Heart left ventricle (tissue), 16 donors: ENCODE measurements at regions not wholly inside any gene's neighbourhood (a gene's known extent, or its start where the extent isn't known, plus 50 kb on each side); places are given as distances from the start of the nearest gene placed in this dataset.

Experiments used
- ATAC-seq, 4 donors: fragments of 200-7000 bp; cut with Tn5 transposase; one replicate each; pipeline ENCODE4 v1.9.1; 2020 to 2022; ENCODE audit warnings: moderate library complexity in 4 of 4, mild to moderate bottlenecking in 3 of 4, moderate number of reproducible peaks in 1 of 4
- DNase-seq, 5 donors: peaks; one replicate each; pipeline ENCODE4 v3.0.0-alpha.2; 2020
- H3K27ac ChIP-seq, 12 donors: fragments of 200-600 bp; sonication (generic) in 4 of 12; one replicate each; pipeline versions ENCODE4 v1.5.0 to v1.8.0; 2016 to 2022; ENCODE audit warnings: mild to moderate bottlenecking in 2 of 12
- H3K27me3 ChIP-seq, 9 donors: fragments of 200-600 bp; sonication (generic) in 2 of 9; one replicate each; pipeline versions ENCODE4 v1.5.1 to v1.8.0; 2016 to 2022; ENCODE audit warnings: mild to moderate bottlenecking in 3 of 9
- H3K36me3 ChIP-seq, 9 donors: fragments of 200-600 bp; sonication (generic) in 2 of 9; one replicate each; pipeline versions ENCODE4 v1.5.0 to v1.8.0; 2018 to 2022; ENCODE audit warnings: mild to moderate bottlenecking in 2 of 9
- H3K4me1 ChIP-seq, 12 donors: fragments of 200-600 bp; sonication (generic) in 4 of 12; one replicate each; pipeline versions ENCODE4 v1.5.0 to v1.8.0; 2016 to 2022; ENCODE audit warnings: mild to moderate bottlenecking in 3 of 12
- H3K4me3 ChIP-seq, 12 donors: fragments of 200-600 bp; sonication (generic) in 4 of 12; one replicate each; pipeline versions ENCODE4 v1.5.0 to v1.8.0; 2017 to 2022; ENCODE audit warnings: mild to moderate bottlenecking in 9 of 12, moderate library complexity in 4 of 12
- H3K9me3 ChIP-seq, 12 donors: fragments of 200-600 bp; sonication (generic) in 4 of 12; one replicate each; pipeline versions ENCODE4 v1.5.0 to v1.8.0; 2016 to 2022; ENCODE audit warnings: mild to moderate bottlenecking in 1 of 12
- POLR2A ChIP-seq, 2 donors: fragments of 450-650 bp; IDR thresholded peaks; one replicate each; pipeline ENCODE4 v1.6.1; 2017; ENCODE audit warnings: antibody characterized with exemption in 2 of 2, mild to moderate bottlenecking in 2 of 2, moderate library complexity in 2 of 2
- WGBS, 4 donors: extraction: QIAGEN DNeasy Blood & Tissue Kit in 2 of 4; methylation state at CpG; one replicate each; pipeline versions ENCODE4 v1.1.5 to v1.1.7; 2013 to 2018; 5-methylcytosine and 5-hydroxymethylcytosine counted together
- intact Hi-C, 10 donors: fragments of 100-400 bp; cut with DNase I; formaldehyde crosslinking; loops; one replicate each; pipeline versions ENCODE4 v1.11.1 to v1.14.2; 2022
- TF ChIP-seq, protein P1 (sequence below), 12 donors: fragments of 200-600 bp; sonication (generic) in 4 of 12; IDR thresholded peaks; one replicate each; pipeline versions ENCODE4 v1.5.0 to v1.8.0; 2018 to 2022; ENCODE audit warnings: antibody characterized with exemption in 12 of 12, mild to moderate bottlenecking in 5 of 12
- donor health status: ischemic (EF 13 %, LVEDD 7.1; RV severe dilation, severe dysfunction).
- donor health status: healthy with polysubstance abuse.
- donor health status: DM: no; HTN: yes; CAD: no.
- donor health status: DM: no; HTN: no; CAD: no.
- donor health status: ischemic (EF 25% LVEDD 6.9; RV normal size, moderate dysfunction).
- donor health status: ischemic (EF 25% LVEDD 5.7; RV mildly dilated, moderate dysfunction).
- donor health status: healthy.
- donor health status: DM: yes; HTN: yes; CAD: no.
- donor health status: ischemic (EF 35%, LVEDD 5.7; RV mildly dilated, moderate dysfunction).
- donor health status: nonischemic (EF 11% LVEDD 7.7; RV severe dilation, severe dysfunction).
- donor health status: DM: yes; HTN: yes; CAD: no.
- donor health status: PGD.
- donor health status: ischemic (EF 29% LVEDD 5.4; RV normal size, mild dysfunction).
- donor health status: nonischemic (EF 23%, LVEDD 6.1; RV moderate dilation, normal function).

DNA sequence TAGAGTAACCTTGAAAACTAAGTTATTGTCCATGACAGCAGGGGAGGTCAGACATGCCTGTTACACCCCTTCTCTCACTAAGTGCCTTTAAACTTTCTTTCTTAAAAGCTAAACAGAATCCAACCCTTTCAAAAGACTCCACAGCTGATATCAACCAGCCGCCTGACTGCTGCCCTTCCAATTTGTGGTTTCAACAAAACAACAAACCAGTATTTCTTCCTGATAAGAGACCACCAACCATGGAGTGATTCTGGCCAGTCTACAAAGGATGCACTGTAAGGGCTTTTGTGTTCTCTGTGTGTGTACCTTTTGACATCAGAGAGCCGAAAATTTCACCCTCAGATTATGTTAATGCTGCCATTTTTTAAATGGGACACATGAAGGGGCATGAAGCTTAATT is 1204.2 kb downstream of the ROBO2 start:
- Histone ChIP-seq H3K27ac (no peak overlapping the region), H3K4me3 (no peak overlapping the region), H3K4me1 (no peaks in the 10 kb centered on the region), H3K36me3 (no peaks in the 10 kb centered on the region), H3K27me3 (no peaks in the 10 kb centered on the region), H3K9me3 (peaks cover 0 to 43% (median 7%) of the 10 kb centered on the region in 12 donors)
- no peak for ATAC-seq
- 65 to 73% (median 72%) methylated on average over 2 of the region's 2 CpGs for WGBS, 4 donors
- intact Hi-C loops = no loop called here
- TF ChIP-seq POLR2A (IDR thresholded peaks at IDR 0.05) = no peak
- TF ChIP-seq, protein P1, sequence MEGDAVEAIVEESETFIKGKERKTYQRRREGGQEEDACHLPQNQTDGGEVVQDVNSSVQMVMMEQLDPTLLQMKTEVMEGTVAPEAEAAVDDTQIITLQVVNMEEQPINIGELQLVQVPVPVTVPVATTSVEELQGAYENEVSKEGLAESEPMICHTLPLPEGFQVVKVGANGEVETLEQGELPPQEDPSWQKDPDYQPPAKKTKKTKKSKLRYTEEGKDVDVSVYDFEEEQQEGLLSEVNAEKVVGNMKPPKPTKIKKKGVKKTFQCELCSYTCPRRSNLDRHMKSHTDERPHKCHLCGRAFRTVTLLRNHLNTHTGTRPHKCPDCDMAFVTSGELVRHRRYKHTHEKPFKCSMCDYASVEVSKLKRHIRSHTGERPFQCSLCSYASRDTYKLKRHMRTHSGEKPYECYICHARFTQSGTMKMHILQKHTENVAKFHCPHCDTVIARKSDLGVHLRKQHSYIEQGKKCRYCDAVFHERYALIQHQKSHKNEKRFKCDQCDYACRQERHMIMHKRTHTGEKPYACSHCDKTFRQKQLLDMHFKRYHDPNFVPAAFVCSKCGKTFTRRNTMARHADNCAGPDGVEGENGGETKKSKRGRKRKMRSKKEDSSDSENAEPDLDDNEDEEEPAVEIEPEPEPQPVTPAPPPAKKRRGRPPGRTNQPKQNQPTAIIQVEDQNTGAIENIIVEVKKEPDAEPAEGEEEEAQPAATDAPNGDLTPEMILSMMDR (IDR thresholded peaks at IDR 0.05) = no peak
- DNase-seq = no peak

GRCh38 chr3:78249294-78249693 is 1209.4 kb downstream of the ROBO2 start:
- H3K4me1 ChIP-seq = no peaks in the 10 kb centered on the region
- no peak overlapping the region for H3K27ac ChIP-seq
- TF ChIP-seq, protein P1 (IDR thresholded peaks at IDR 0.05) = no peak
- TF ChIP-seq POLR2A (IDR thresholded peaks at IDR 0.05) = no peak
- no peak overlapping the region for H3K4me3 ChIP-seq
- peaks cover 0 to 14% (median 0%) of the 10 kb centered on the region in 12 donors for H3K9me3 ChIP-seq
- no peaks in the 10 kb centered on the region for H3K27me3 ChIP-seq
- no peak for ATAC-seq
- no peak for DNase-seq
- no peaks in the 10 kb centered on the region for H3K36me3 ChIP-seq
- 12 to 38% (median 34%) methylated on average over 2 to 3 of the region's 3 CpGs for whole genome bisulfite sequencing, 4 donors
- intact Hi-C loops = no loop called here

DNA sequence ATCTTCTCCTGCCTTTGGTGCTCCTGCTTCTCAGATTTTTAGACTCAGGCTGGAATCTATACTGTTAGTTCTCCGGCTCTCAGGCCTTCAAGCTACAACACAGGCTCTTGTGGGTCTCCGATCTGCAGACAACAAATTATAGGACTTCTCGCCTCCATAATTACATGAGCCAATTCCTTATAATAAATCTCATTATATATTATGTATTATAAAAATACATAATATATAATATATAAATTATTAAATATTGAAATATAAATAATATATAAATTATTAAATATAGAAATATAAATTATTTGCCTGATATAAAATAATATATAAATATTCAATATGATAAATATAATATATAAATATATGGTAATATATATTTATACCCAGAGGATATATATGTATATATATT is 1214.0 kb downstream of the ROBO2 start:
- no peak overlapping the region for H3K4me3 ChIP-seq
- H3K9me3 ChIP-seq = no peaks in the 10 kb centered on the region
- no peaks in the 10 kb centered on the region for H3K4me1 ChIP-seq
- H3K36me3 ChIP-seq = no peaks in the 10 kb centered on the region
- DNase-seq = no peak
- TF ChIP-seq POLR2A (IDR thresholded peaks at IDR 0.05) = no peak
- TF ChIP-seq, protein P1 (IDR thresholded peaks at IDR 0.05) = no peak
- WGBS, 4 donors = 91 to 95% (median 94%) methylated on average over 3 of the region's 3 CpGs
- intact Hi-C loops = no loop called here
- no peak overlapping the region for H3K27ac ChIP-seq
- ATAC-seq = no peak
- no peaks in the 10 kb centered on the region for H3K27me3 ChIP-seq

DNA sequence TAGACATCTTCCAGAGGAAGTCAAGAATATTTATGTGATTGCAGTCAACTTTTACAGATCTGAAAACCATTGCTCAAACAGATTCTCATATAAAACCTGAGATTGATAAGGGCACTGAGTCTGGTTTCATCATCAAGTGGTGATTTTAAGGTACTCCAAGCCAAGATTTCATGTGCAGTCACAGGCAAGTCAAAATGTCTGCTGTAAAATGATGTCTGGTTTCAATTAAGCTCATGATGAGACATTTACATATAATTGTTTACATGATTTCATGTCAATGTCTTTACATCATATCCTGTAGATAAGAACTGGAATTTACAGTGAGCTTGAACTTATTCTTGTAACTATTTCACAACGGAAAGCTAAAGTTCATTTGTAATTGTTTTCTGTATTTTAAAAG is 1215.5 kb downstream of the ROBO2 start:
- no peaks in the 10 kb centered on the region for H3K9me3 ChIP-seq
- H3K36me3 ChIP-seq = no peaks in the 10 kb centered on the region
- no peak for ATAC-seq
- TF ChIP-seq, protein P1 (IDR thresholded peaks at IDR 0.05) = no peak
- TF ChIP-seq POLR2A (IDR thresholded peaks at IDR 0.05) = no peak
- DNase-seq = no peak
- intact Hi-C loops = no loop called here
- 34 to 59% (median 42%) methylated on average over 1 of the region's 1 CpG for WGBS, 4 donors
- no peaks in the 10 kb centered on the region for H3K4me1 ChIP-seq
- no peak overlapping the region for H3K27ac ChIP-seq
- no peak overlapping the region for H3K4me3 ChIP-seq
- no peaks in the 10 kb centered on the region for H3K27me3 ChIP-seq
